Vagina (tissue), 2 donors: ENCODE measurements at regions not wholly inside any gene's neighbourhood (a gene's known extent, or its start where the extent isn't known, plus 50 kb on each side); places are given as distances from the start of the nearest gene placed in this dataset.

Experiments used
- CTCF ChIP-seq, 3 experiments: fragments of 450-650 bp in 2 of 3; fragments of 200-600 bp in 1 of 3; sonication (generic) in 1 of 3; IDR thresholded peaks; one replicate each; pipeline ENCODE4 v1.5.1; 2017 to 2019; ENCODE audit warnings: antibody characterized with exemption in 3 of 3, mild to moderate bottlenecking in 2 of 3, moderate library complexity in 2 of 3
- POLR2A ChIP-seq, 2 donors: fragments of 450-650 bp; IDR thresholded peaks; one replicate each; pipeline ENCODE4 v1.6.1; 2017; ENCODE audit warnings: antibody characterized with exemption in 2 of 2, mild to moderate bottlenecking in 2 of 2, moderate library complexity in 2 of 2
- POLR2AphosphoS5 ChIP-seq, 2 donors: sonication (generic); formaldehyde crosslinking; IDR thresholded peaks; one replicate each; pipeline ENCODE4 v1.9.0; 2017; ENCODE audit warnings: antibody characterized with exemption in 2 of 2, mild to moderate bottlenecking in 2 of 2, low read depth in 1 of 2; ENCODE audit not compliant: insufficient read depth in 1 of 2

- no peak for TF ChIP-seq POLR2A (IDR thresholded peaks at IDR 0.05)
- TF ChIP-seq CTCF (IDR thresholded peaks at IDR 0.05), result no peak
- TF ChIP-seq POLR2AphosphoS5 (IDR thresholded peaks at IDR 0.05; ENCODE audit: insufficient read depth in 1 of 2, low read depth in 1 of 2), result no peak
Observed at GRCh38 chr10:78765726-78766335, 302.9 kb upstream of the ZMIZ1 start.
